ENCODE measurements at regions not wholly inside any gene's neighbourhood (a gene's known extent, or its start where the extent isn't known, plus 50 kb on each side); places are given as distances from the start of the nearest gene placed in this dataset.

- no TSS peak for BruUV-seq (replicated peaks)
- H3K9me3 ChIP-seq (ENCODE audit: low read depth, low read length, poor library complexity, severe bottlenecking) = no peaks in the 10 kb centered on the region
- H3K27ac ChIP-seq (ENCODE audit: low read depth, low read length, poor library complexity, severe bottlenecking) = no peak overlapping the region
- POLR2A ChIA-PET (ENCODE audit: low non-redundant PET) = no interaction called here
- DNase-seq (ENCODE audit: low spot score) = no peak
- no peaks in the 10 kb centered on the region for H3K4me1 ChIP-seq (ENCODE audit: insufficient read depth, low read length, poor library complexity, severe bottlenecking)
- TF ChIP-seq EZH2 (IDR thresholded peaks at IDR 0.05; ENCODE audit: borderline replicate concordance, low read depth, low read length, poor library complexity, severe bottlenecking) (no peak), CTCF (conservative IDR thresholded peaks at IDR 0.05; ENCODE audit: low read depth, low read length) (no peak)
- no peak overlapping the region for H3K4me3 ChIP-seq (ENCODE audit: low read depth, low read length, poor library complexity, severe bottlenecking)
- H3K36me3 ChIP-seq (ENCODE audit: insufficient read depth, low read length, poor library complexity, severe bottlenecking) = no peaks in the 10 kb centered on the region
- intact Hi-C loops (cut with micrococcal nuclease; ENCODE audit: unreplicated experiment) = no loop called here
- no peaks in the 10 kb centered on the region for H3K27me3 ChIP-seq (replicated peaks; ENCODE audit: insufficient read depth, low read depth, low read length, poor library complexity)
- CTCF ChIA-PET = no interaction called here
Measured at GRCh38 chr2:221778025-221778424, 205.9 kb upstream of the EPHA4 start.

- POLR2A ChIA-PET (ENCODE audit: low non-redundant PET) = interaction anchor here (0.6 kb wide), 1 partner anchor 91 kb away, joined by 4 read pairs; no protein-coding TSS in a partner anchor
- Histone ChIP-seq H3K9me3 (ENCODE audit: low read depth, low read length, poor library complexity, severe bottlenecking) (no peaks in the 10 kb centered on the region), H3K27me3 (replicated peaks; ENCODE audit: insufficient read depth, low read depth, low read length, poor library complexity) (no peaks in the 10 kb centered on the region), H3K27ac (ENCODE audit: low read depth, low read length, poor library complexity, severe bottlenecking) (no peak overlapping the region), H3K36me3 (ENCODE audit: insufficient read depth, low read length, poor library complexity, severe bottlenecking) (no peaks in the 10 kb centered on the region), H3K4me3 (ENCODE audit: low read depth, low read length, poor library complexity, severe bottlenecking) (no peak overlapping the region), H3K4me1 (ENCODE audit: insufficient read depth, low read length, poor library complexity, severe bottlenecking) (no peaks in the 10 kb centered on the region)
- intact Hi-C loops (cut with micrococcal nuclease; ENCODE audit: unreplicated experiment) = no loop called here
- TF ChIP-seq EZH2 (IDR thresholded peaks at IDR 0.05; ENCODE audit: borderline replicate concordance, low read depth, low read length, poor library complexity, severe bottlenecking) = no peak
- TF ChIP-seq CTCF (conservative IDR thresholded peaks at IDR 0.05; ENCODE audit: low read depth, low read length) = no peak
- CTCF ChIA-PET = no interaction called here
- no peak for DNase-seq (ENCODE audit: low spot score)
- BruUV-seq (replicated peaks) = no TSS peak
Measured at GRCh38 chr2:221777119-221777518, 205.0 kb upstream of the EPHA4 start.

GRCh38 chr2:221775096-221775495 is 203.0 kb upstream of the EPHA4 start:
- POLR2A ChIA-PET (ENCODE audit: low non-redundant PET) = no interaction called here
- DNase-seq (ENCODE audit: low spot score) = no peak
- Histone ChIP-seq H3K9me3 (ENCODE audit: low read depth, low read length, poor library complexity, severe bottlenecking) (no peaks in the 10 kb centered on the region), H3K4me3 (ENCODE audit: low read depth, low read length, poor library complexity, severe bottlenecking) (no peak overlapping the region), H3K27ac (ENCODE audit: low read depth, low read length, poor library complexity, severe bottlenecking) (no peak overlapping the region), H3K27me3 (replicated peaks; ENCODE audit: insufficient read depth, low read depth, low read length, poor library complexity) (no peaks in the 10 kb centered on the region), H3K36me3 (ENCODE audit: insufficient read depth, low read length, poor library complexity, severe bottlenecking) (no peaks in the 10 kb centered on the region), H3K4me1 (ENCODE audit: insufficient read depth, low read length, poor library complexity, severe bottlenecking) (no peaks in the 10 kb centered on the region)
- TF ChIP-seq EZH2 (IDR thresholded peaks at IDR 0.05; ENCODE audit: borderline replicate concordance, low read depth, low read length, poor library complexity, severe bottlenecking) (no peak), CTCF (conservative IDR thresholded peaks at IDR 0.05; ENCODE audit: low read depth, low read length) (no peak)
- BruUV-seq (replicated peaks) = no TSS peak
- intact Hi-C loops (cut with micrococcal nuclease; ENCODE audit: unreplicated experiment) = no loop called here
- CTCF ChIA-PET = no interaction called here
